ENCODE measurements at regions not wholly inside any gene's neighbourhood (a gene's known extent, or its start where the extent isn't known, plus 50 kb on each side); places are given as distances from the start of the nearest gene placed in this dataset.

DNA sequence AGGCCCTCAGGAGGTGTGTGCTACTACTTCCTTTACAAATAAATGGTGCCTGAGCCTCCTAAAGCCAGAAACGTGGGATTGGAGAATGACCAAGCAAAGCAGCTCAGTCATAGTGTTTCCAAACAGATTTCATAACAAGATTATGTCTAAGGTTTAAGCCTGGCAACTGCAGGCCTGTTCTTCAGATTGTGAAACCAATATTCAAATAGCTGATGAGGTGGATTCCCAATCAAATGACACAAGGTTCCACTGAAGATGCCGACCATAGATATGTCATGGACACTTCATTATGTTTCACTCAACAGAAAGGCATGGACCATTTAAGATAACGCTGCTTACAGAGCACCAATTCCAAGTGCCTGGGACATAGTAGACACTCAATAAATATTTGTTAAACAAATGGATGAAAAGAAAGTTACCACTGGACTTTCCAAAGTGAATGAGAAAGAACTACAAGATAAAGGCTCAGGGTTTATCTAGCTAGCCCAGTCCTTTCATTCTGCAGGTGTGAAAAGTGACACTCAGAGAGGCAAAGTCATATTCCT is 189.5 kb downstream of the ACTL7B start:
- no peaks in the 10 kb centered on the region for H3K27me3 ChIP-seq (ENCODE audit: insufficient read depth)
- H3K36me3 ChIP-seq (ENCODE audit: insufficient read depth), result no peaks in the 10 kb centered on the region
- ATAC-seq (no peak), DNase-seq (ENCODE audit: low spot score) (no peak)
- H3K4me3 Mint-ChIP-seq, result no peak overlapping the region
- H3K4me1 Mint-ChIP-seq, result peaks cover 21% of the 10 kb centered on the region
- H3K27ac Mint-ChIP-seq, result no peak overlapping the region
- no peak overlapping the region for H3K4me3 ChIP-seq
- peaks cover 4% of the 10 kb centered on the region; the same call in 1 of the 2 replicates for H3K4me1 ChIP-seq (ENCODE audit: insufficient read depth)
- H3K9me2 ChIP-seq (ENCODE audit: insufficient read depth), result peaks cover 10% of the 10 kb centered on the region; the same call in 1 of the 2 replicates
- H3K4me2 ChIP-seq, result no peak overlapping the region
- no peak overlapping the region for H3K27ac ChIP-seq (ENCODE audit: low read depth)
- no peaks in the 10 kb centered on the region for H4K20me1 ChIP-seq (replicated peaks; ENCODE audit: insufficient read depth)
- H3K27me3 Mint-ChIP-seq (ENCODE audit: insufficient read depth, low read depth, poor library complexity), result peaks cover 3% of the 10 kb centered on the region
- no peak overlapping the region for H2AFZ ChIP-seq
- no peaks in the 10 kb centered on the region for H3K79me2 ChIP-seq (replicated peaks; ENCODE audit: insufficient read depth)
- TF ChIP-seq EZH2phosphoT487 (IDR thresholded peaks at IDR 0.05; ENCODE audit: unreplicated experiment) (no peak), ZNF114 (CRISPR knock-in tag; IDR thresholded peaks at IDR 0.05) (no peak), ZNF331 (CRISPR knock-in tag; IDR thresholded peaks at IDR 0.05; ENCODE audit: low read depth) (no peak), JUNB (IDR thresholded peaks at IDR 0.05; ENCODE audit: unreplicated experiment) (no peak), POLR2AphosphoS5 (IDR thresholded peaks at IDR 0.05; ENCODE audit: low read depth) (no peak), EZH2 (IDR thresholded peaks at IDR 0.05; ENCODE audit: low read depth, unreplicated experiment) (no peak), STAT1 (IDR thresholded peaks at IDR 0.05; ENCODE audit: unreplicated experiment) (no peak), CREB1 (CRISPR knock-in tag; IDR thresholded peaks at IDR 0.05; ENCODE audit: low read depth) (no peak), ETS1 (IDR thresholded peaks at IDR 0.05) (no peak)
- TF ChIP-seq, protein P1, sequence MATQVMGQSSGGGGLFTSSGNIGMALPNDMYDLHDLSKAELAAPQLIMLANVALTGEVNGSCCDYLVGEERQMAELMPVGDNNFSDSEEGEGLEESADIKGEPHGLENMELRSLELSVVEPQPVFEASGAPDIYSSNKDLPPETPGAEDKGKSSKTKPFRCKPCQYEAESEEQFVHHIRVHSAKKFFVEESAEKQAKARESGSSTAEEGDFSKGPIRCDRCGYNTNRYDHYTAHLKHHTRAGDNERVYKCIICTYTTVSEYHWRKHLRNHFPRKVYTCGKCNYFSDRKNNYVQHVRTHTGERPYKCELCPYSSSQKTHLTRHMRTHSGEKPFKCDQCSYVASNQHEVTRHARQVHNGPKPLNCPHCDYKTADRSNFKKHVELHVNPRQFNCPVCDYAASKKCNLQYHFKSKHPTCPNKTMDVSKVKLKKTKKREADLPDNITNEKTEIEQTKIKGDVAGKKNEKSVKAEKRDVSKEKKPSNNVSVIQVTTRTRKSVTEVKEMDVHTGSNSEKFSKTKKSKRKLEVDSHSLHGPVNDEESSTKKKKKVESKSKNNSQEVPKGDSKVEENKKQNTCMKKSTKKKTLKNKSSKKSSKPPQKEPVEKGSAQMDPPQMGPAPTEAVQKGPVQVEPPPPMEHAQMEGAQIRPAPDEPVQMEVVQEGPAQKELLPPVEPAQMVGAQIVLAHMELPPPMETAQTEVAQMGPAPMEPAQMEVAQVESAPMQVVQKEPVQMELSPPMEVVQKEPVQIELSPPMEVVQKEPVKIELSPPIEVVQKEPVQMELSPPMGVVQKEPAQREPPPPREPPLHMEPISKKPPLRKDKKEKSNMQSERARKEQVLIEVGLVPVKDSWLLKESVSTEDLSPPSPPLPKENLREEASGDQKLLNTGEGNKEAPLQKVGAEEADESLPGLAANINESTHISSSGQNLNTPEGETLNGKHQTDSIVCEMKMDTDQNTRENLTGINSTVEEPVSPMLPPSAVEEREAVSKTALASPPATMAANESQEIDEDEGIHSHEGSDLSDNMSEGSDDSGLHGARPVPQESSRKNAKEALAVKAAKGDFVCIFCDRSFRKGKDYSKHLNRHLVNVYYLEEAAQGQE (IDR thresholded peaks at IDR 0.05; ENCODE audit: unreplicated experiment), result no peak
- TF ChIP-seq, protein P2, sequence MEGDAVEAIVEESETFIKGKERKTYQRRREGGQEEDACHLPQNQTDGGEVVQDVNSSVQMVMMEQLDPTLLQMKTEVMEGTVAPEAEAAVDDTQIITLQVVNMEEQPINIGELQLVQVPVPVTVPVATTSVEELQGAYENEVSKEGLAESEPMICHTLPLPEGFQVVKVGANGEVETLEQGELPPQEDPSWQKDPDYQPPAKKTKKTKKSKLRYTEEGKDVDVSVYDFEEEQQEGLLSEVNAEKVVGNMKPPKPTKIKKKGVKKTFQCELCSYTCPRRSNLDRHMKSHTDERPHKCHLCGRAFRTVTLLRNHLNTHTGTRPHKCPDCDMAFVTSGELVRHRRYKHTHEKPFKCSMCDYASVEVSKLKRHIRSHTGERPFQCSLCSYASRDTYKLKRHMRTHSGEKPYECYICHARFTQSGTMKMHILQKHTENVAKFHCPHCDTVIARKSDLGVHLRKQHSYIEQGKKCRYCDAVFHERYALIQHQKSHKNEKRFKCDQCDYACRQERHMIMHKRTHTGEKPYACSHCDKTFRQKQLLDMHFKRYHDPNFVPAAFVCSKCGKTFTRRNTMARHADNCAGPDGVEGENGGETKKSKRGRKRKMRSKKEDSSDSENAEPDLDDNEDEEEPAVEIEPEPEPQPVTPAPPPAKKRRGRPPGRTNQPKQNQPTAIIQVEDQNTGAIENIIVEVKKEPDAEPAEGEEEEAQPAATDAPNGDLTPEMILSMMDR (conservative IDR thresholded peaks at IDR 0.05; ENCODE audit: low read depth in 2 of 2), result no peak
- H3K36me3 Mint-ChIP-seq (ENCODE audit: low read depth), result peaks cover 6% of the 10 kb centered on the region; the same call in 2 of the 3 replicates
- peaks cover 15% of the 10 kb centered on the region for H3K9me3 Mint-ChIP-seq
- no peaks in the 10 kb centered on the region for H3F3A ChIP-seq (replicated peaks; ENCODE audit: low read depth)

Measured in GM23338 (cell line).